NCI-H2107 treated with DMSO at 0.1 percent for 48 hours (cell line): ENCODE measurements at regions not wholly inside any gene's neighbourhood (a gene's known extent, or its start where the extent isn't known, plus 50 kb on each side); places are given as distances from the start of the nearest gene placed in this dataset.

Experiments used
- DNase-seq: peaks from one replicate; lab custom pipeline; 2025; ENCODE audit not compliant: unreplicated experiment; lab: John Stamatoyannopoulos, UW

DNA sequence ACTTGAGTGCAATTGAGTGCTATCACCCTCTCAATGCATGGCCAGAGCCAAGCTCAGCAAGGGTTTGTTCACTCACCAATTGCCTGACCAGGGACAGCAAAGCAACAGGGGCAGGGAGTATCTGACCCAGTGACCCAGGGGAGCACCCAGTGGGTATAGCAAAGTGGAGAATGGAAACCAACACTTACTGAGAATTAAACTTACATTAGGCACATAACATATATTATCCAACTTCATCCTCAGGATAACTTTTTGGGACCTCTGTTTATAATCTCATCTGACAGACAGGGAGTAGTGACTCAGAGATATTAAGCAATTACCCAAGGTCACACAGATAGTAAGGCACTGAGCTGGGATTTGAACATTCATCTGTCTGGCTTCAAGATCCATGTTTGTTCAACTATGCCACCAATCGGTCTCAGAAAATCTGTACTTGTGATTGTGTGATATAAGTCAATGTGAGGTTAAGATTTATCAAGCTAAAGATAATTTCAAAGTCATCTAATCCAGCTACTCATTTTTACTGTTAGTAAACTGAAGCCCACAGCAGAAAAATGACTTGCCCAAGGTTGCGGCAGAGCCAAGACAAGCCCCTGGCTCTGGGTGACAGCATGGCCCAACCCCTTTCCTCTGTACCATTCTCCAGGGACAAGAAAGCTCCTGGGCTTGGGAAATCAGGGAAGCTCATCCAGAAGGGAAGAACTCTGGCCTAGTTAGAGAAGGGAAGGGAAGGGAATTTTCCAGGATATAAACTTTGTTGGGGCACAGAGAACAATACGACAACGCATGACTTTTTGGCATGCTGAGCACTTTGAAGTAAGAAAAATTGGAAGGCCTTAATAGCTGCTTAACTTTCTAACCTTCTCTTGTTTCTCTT lies 138.0 kb upstream of the SMAD3 start:
- DNase-seq, result no peak

DNA sequence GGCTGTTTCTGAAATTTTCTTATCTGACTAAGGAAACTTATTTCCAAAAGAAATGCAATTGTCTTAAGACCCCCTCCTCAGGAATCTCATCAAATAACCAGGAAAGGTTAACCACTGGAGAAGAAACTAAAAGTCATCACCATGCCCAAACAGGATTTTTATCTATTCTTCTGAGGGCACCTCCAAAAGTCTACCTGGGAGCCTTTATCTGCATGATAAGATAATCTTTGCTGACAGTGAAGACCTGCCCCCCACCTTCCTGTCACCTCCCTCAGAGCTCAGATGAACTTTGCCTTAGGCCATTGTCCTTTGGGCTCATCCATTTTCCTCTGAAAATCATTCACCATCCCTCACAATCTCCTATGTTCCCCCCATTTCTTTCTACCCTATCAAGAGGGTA lies 137.3 kb upstream of the SMAD3 start:
- DNase-seq, result no peak

DNA sequence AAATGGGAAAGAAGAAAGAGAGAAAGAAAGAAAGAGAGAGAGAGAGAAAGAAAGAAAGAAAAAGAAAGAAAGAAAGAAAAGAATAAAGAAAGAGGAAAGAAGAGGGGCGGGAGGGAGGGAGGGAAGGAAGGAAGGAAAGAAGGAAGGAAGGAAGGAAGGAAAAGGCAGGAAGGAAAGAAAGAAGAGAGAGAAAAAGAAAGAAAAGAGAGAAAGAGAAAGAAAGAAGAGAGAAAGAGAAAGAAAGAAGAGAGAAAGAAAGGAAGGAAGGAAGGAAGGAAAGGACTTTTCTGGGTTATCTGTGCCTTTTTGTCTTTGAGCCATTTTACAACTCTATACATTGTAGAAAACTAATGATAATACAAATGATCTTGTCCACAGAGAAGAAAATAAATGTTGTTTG lies 136.6 kb upstream of the SMAD3 start:
- no peak for DNase-seq

DNA sequence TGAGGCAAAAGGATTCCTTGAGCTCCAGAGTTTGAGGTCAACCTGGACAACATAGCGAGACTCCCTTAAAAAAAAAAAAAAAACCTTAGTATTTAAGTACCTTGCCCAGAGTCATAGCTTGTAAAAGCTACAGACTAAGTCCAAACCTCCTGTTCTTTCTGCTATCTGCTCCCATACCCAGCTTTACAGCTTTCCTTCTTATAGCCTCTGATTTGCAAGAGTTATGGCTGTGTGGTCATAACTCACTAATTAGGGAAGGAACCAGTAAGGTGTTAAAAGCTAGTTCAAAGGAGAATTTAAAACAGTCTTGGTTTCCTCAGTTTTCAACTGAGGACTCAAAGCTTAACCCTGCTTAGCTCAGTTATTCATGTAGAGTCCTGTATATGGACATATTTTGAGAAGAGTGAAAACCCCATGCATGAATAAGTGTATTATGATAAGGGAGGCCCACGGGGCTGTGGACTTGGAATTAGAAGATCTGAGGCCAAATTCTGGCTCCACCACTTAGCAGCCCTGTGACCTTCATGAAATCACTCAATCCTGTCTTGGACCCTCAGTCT lies 135.5 kb upstream of the SMAD3 start:
- DNase-seq, result no peak

DNA sequence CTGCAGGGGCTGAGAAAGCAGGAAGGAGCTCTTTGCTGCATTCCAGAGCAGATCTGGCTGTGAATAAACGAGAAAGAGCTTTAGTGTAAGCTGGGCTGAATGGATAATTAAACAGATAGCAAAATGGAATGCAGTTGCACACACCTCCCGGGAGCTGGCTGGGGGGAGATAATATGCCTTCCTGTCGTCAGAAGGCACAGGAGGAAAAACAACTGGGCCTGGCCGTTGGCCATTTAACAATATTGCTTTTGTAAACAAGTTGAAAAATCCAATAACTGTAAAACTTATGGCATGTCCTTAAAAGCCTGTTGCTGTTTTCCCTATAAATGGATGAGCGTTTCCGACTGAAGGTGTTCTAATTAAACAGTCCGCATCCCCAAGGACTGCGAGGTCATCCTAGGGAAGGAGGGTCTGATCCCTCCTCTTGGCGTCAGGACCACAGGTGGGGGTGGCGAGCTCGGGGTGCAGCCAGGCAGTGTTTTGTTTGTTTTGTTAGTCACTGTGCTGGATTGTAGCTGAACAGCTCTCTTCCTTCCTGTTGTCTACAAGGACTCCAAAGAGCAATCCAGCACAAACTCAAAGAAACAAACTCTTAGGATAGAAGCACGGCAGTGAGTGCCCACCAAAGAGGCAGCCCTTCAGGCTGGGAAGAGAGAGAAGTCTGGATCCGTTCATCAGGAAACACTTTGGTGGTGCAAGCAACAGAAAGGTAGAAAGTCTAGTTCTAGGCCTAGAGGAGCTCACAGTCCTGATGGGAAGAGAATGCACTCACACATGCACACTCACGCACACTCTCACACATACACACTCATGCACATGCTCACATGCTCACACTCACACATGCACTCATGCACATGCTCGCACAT lies 133.4 kb upstream of the SMAD3 start:
- DNase-seq, result no peak

DNA sequence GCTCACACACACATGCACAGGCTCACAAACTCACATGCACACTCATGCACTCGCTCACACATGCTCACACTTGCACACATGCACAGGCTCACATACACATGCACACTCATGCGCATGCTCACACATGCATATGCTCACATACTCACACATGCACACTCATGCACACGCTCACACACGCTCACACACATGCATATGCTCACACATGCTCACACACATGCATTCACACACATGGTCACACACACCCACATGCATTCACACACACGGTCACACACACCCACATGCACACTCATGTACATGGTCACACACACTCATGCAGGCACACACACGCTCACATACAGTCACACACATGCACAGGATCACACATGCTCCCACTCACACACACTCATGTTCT lies 132.8 kb upstream of the SMAD3 start:
- no peak for DNase-seq

DNA sequence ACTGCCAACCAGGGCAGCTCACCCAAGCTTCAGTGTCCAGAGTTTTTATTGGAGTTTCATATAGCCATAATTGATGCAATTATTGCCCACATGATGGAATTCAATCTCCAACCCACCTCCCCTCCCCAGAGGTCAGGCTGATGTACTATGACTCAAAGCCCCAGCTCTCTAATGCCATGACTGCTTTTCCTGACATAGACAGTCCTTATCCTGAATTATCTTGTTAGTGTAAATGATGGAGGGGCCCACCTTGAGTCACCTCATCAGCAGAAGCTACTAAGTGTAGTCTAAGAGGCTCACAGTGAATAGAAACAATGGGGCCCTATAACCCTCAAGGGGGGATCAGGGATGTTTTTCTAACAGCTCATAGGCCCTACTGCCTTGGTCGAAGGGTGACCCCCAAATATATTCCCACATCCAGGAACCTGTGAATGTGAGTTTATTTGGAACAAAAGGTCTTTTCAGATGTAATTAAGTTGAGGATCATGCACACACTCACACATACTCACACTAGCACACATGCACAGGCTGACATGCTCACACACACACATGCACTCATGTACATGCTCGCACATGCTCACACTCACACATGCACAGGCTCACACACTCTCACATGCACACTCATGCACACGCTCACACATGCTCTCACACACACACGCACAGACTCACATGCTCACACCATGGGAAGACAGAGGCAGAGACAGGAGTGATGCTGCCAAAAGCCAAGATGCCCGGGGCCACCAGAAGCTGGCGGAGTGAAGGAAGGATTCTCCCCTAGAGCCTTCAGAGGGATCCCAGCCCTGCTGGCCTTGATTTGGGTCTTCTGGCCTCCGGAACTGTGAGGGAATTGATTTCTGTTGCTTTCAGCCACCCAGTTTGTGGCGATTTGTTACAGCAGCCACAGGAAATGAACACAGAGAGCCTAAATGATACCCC lies 131.2 kb upstream of the SMAD3 start:
- no peak for DNase-seq

DNA sequence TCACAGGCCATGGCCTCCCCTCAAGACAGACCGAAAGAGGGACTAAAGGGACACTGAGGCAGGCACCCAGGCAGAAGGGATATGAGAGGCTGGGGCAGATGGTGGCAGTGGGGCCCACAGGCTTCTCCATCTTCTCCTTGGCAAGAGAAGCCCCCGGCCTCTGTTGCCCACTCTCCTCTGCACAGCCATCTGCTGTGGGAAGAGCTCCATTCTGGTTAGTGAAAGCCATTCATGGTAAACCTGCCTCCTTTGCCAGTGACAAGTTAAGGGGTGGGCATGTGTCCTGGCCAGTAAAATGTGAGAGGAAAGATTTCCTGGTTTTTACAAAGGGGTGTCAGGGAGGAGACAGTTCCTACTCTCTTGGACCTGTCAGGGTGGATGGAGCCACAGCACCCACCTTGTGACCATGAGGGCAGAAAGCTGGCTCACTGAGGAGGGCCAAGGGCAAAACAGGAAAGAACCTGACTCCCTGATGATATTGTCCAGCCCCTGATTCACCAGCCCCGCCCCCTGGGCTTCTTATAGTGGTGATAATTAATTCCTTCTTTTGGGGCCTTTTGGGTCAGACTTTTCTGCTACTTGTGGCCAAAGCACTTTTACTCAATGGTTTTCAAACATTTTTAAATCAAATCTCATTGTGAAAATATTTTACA lies 130.4 kb upstream of the SMAD3 start:
- no peak for DNase-seq

DNA sequence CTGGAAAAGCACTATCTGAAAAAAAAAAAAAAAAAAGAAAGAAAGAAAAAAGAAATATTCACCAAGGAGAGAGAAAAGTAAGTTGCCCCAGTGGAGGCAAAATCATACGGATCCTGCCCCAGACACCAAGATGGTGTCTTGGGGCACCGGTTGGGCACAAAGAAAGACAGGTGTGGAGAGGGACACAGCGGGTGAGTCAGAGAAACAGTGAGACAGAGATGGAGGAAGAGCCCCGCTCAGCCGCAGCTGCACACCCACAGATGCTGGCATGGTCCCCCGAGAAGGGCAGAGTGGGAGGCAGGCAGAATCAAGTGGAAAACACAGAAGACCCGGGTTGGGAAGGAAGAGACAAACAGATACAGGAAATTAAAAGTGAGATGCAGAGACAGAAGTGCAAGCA lies 129.7 kb upstream of the SMAD3 start:
- DNase-seq, result no peak

DNA sequence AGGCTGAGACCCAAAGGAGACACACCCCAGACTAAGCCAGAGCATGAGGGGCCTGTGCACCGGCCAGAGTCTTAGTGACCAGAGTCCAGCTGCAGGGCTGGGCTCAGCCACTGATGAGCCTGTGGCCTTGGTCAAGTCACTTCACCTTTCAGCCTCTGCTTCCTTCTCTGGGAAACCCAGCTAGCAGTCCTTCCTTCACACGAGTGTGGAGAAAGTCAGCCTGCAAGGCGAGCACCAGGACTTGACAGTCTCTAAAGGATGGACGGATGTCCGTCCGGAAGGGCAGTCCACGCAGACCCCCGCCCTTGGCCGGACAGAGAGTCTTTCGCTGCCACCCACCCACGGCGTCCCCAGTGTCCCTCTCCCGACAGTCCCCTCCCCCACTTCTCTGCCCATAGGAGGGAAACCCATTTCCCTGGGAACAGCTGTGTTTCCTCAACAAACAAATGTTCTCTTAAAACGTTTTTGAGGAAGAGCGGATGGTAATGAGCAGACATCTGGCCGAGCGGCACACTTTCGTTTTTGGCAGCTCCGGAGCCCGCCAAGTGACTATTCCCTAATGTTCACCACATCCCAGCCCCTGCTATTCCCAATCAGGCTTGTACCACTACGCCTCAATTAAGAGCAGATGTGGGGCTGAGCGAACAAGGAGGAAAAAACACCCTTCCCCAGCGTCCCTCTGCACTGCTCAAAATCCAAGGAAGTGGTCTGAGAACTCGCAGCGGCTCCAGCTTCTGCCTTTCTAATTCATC lies 129.1 kb upstream of the SMAD3 start:
- no peak for DNase-seq

DNA sequence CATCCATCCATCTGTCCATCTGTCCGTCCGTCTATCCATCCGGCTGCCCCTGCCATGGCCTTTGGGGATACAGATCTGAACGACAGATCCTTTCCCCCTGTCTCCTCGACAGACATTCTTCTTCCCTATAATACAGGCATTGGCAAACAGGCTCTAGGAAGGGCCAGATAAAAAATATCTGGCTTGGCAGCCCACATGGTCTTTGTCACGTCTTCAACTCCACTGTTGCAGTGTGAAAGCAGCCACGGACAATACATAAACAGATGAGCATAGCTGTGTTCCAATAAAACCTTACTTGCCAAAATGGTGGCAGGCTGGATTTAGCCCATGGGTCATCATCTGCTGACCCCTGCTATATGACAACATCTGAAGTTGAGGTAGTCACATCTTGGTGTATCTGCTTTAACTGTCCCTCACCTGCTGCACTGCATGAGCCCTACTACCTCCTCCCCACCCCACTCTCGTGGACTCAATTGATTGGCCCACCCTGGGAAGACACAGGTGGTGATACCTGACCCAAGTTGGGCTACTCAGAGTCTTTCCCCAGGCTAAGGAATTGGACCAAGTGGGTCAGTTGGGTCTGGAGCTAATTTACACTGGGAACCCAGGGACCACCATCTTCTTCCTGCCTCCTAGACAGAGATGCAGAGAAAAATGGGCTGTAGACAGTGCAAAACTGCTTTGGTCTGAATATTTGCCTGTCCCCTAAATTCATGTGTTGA lies 128.4 kb upstream of the SMAD3 start:
- no peak for DNase-seq

DNA sequence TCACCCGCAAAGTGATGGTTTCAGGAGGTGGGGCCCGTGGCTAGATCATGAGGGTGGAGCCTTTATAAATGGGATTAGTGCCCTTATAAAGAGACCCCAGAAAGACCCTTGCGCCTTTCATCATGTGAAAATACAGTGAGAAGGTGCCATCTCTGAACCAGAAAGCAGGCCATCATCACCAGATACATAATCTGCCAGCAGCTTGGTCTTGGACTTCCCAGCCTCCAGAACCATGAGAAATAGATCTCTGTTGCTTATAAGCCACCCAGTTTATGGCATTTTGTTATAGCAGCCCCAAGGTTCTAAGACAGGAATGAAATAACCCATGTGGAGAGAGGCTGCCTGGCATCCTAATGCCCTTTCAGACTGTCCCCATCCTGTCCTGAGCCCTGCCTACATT lies 127.8 kb upstream of the SMAD3 start:
- DNase-seq, result no peak

DNA sequence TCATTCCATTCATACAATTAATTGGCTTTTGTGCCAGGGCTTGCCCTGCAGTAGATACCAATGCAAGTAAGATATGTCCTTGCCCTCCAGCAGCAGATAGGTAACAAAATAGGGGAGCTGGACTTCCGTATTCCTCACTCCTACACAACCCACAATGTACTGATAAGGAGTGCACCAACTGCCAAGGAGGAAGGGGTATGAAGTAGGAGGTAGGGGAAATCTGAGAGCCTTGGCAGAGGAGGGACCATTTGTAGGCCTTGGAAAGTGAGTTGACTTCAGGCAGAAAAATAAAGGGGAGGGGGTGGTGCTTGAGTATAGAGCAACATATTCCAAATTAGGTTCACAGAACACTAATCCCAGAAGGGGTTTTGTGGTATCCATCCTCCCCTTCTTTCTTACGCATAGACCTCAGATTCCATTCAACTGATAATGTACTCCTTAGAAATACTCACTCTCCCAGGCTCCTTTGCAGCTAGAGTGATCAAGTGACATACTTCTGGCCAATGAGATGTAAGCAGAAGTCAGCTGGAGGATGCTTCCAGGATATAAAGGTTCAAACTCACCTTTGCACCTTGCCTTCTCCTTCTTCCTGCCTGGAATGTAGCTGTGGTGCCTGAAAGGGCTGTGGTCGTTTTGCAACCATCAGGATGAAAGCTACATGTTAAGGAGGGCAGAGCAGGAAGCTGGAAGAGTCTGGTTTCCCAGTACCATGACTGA lies 127.1 kb upstream of the SMAD3 start:
- no peak for DNase-seq

DNA sequence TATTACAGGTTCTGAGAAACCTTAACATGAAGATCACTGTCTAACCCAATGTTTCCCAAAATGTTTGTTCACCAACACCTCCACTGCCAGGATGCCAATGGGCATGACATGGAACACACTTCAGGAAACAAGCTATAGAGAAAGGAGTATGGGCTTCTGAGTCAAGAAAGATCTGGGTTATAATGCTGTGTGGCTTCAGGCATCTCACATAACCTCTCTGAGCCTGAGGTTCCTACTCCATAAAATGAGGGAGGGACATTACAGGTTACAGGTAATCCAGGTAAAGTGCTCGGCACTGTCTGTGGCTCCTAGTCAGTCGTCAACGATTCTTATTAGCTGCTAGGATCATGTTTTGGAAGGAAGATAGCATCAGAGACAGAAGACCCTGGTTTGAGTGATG lies 126.4 kb upstream of the SMAD3 start:
- no peak for DNase-seq

DNA sequence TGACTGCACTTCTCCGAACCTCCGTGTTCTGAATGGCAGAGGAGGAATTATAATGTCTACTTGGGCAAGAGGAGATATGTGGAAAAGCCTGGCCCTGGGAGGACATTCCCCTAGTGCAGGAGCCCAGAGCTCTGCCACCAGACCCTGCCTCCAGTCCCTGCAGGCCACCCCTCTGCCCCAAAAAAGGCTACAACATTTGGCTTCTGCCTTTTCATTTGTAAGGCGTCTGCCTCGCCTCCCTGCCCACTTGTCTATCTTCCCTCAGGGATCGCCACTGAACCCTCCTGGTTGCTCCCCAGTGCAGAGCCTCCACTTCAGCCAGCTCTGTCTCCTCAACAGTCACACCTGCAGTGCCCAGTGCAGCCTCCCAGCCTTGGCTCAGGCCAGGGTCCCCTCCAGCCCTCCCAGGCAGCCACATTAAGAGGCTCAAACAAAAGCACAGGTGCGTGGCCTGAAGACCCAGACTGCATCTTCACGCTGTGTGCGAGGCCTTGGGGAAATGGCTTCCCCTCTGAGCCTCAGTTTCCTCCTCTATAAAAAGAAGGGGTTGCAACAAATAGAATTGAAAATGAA lies 125.9 kb upstream of the SMAD3 start:
- DNase-seq, result no peak

DNA sequence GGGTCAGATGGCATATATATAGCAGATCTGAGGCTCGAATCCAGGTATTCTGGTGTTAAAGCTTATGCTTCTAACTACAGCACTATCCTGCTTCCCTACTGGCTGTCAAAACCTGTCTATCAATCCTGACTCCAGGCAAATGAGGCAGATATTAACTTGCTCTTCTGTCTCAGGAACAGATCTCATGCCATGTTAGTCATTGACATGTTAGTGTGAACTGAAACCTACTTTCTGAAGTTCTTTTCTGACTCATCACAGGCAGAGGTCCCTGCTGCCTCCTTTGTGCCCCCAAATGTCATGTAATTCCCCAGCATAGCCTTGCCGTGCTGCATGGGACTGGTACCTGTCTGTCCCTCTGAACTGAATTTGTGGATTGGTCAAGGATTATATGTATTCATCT lies 125.0 kb upstream of the SMAD3 start:
- no peak for DNase-seq

DNA sequence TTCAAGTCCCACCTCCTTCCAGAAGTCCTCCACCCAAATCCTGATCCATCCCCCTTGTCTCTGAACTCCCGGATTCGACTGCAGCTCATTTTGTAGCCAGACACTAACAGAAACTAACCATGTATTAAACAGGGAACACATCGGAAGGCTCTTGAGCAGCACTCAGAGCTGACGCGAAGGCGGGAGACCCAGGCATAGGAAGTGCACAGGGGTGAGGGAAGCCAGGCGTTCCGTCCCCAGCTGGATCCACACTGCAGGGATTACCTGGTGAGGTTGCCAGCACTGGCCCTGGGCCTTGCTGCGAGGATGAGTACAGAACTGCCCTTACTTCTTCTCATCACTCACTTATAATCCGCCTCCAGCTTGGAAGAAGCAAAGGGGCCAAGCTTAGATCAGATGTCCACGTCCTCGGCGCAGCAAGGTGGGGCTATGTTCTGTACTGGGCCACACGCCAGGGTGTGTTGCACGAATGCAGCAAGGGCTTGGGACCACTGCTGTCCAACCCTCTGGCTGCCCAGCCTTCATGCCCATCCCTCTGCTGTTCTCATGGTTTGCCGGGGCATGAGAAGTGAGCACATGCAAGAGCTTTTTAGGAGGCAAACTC lies 124.2 kb upstream of the SMAD3 start:
- DNase-seq, result no peak

DNA sequence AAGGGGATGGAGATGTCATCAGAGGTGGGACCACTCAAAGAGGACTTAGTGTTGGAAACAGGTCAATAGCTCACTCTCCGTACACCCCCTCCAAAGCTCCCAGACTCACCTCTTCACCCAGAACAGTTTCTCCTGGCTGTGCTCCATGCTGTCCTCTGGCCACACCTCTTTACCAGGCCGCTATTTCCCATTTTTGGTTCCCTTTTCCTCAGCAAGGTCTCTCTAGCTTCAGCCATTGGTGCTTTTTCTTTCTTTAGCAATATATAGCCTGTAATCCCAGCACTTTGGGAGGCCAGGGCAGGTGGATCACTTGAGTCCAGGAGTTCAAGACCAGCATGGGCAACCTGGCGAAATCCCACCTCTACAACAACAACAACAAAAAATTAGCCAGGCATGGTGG lies 123.6 kb upstream of the SMAD3 start:
- DNase-seq, result no peak
